Neural cell (in vitro differentiated cells): ENCODE measurements at regions not wholly inside any gene's neighbourhood (a gene's known extent, or its start where the extent isn't known, plus 50 kb on each side); places are given as distances from the start of the nearest gene placed in this dataset.

Experiments
- H2AFZ ChIP-seq: fragments of 200-600, 300-800 bp; sonication (generic), shearing (Covaris generic); 2 replicates; pipeline ENCODE4 v1.6.0; 2014; ENCODE audit warnings: low read depth, mild to moderate bottlenecking, antibody characterized with exemption, low read length, moderate library complexity
- H3F3A ChIP-seq: fragments of 200-600 bp; shearing (Covaris generic); 2 replicates; pipeline ENCODE4 v1.6.1; 2016; ENCODE audit warnings: mild to moderate bottlenecking, moderate library complexity, mixed read lengths, antibody characterized with exemption, low read length; ENCODE audit not compliant: insufficient read depth, poor library complexity, severe bottlenecking
- H3K27ac ChIP-seq: fragments of 200-600, 300-800 bp; sonication (generic), shearing (Covaris generic); 2 replicates; pipeline ENCODE4 v1.5.1; 2014; ENCODE audit warnings: mild to moderate bottlenecking, low read length, moderate library complexity
- H3K27me3 ChIP-seq: fragments of 300-800, 200-600 bp; sonication (generic), shearing (Covaris generic); 2 replicates; pipeline ENCODE4 v1.6.0; 2014; ENCODE audit warnings: mild to moderate bottlenecking, low read depth, low read length, moderate library complexity; ENCODE audit not compliant: insufficient read depth
- H3K36me3 ChIP-seq: fragments of 300-800, 200-600 bp; sonication (generic), shearing (Covaris generic); 2 replicates; pipeline ENCODE4 v1.5.1; 2014; ENCODE audit warnings: mild to moderate bottlenecking, antibody characterized with exemption, low read length, moderate library complexity; ENCODE audit not compliant: insufficient read depth
- H3K4me2 ChIP-seq: fragments of 300-800, 200-600 bp; sonication (generic), shearing (Covaris generic); 2 replicates; pipeline ENCODE4 v1.6.0; 2014; ENCODE audit warnings: mild to moderate bottlenecking, low read length
- H3K4me3 ChIP-seq: fragments of 300-800, 200-600 bp; sonication (generic), shearing (Covaris generic); 2 replicates; pipeline ENCODE4 v1.5.1; 2014; ENCODE audit warnings: mild to moderate bottlenecking, low read length, moderate library complexity
- H3K79me2 ChIP-seq: fragments of 200-600 bp; shearing (Covaris generic); replicated peaks from 2 replicates; pipeline ENCODE4 v1.6.0; 2014; ENCODE audit warnings: mild to moderate bottlenecking, low read length, moderate library complexity; ENCODE audit not compliant: insufficient read depth
- H3K9ac ChIP-seq: fragments of 300-800, 200-600 bp; sonication (generic), shearing (Covaris generic); 2 replicates; pipeline ENCODE4 v1.6.1; 2016; ENCODE audit warnings: mild to moderate bottlenecking, low read length, mixed read lengths
- H3K9me2 ChIP-seq: fragments of 200-600 bp; shearing (Covaris generic); 2 replicates; pipeline ENCODE4 v1.6.1; 2016; ENCODE audit warnings: mild to moderate bottlenecking, low read length, mixed read lengths; ENCODE audit not compliant: insufficient read depth
- H3K9me3 ChIP-seq: fragments of 200-600, 300-800 bp; sonication (generic), shearing (Covaris generic); 2 replicates; pipeline ENCODE4 v1.6.1; 2016; ENCODE audit warnings: mild to moderate bottlenecking, mixed run types, low read length, moderate library complexity, mixed read lengths
- H4K20me1 ChIP-seq: fragments of 200-600 bp; shearing (Covaris generic); 2 replicates; pipeline ENCODE4 v1.6.1; 2016; ENCODE audit warnings: mild to moderate bottlenecking, mixed run types; ENCODE audit not compliant: insufficient read depth
- EP300 ChIP-seq: fragments of 450-650 bp; conservative IDR thresholded peaks from 2 replicates; pipeline ENCODE4 v1.6.1; 2014; ENCODE audit warnings: antibody characterized with exemption, mild to moderate bottlenecking, moderate library complexity; ENCODE audit not compliant: poor library complexity, severe bottlenecking
- EZH2 ChIP-seq: fragments of 200-600, 300-800 bp; shearing (Covaris generic), sonication (generic); IDR thresholded peaks from 2 replicates; pipeline ENCODE4 v1.6.1; 2014; ENCODE audit warnings: antibody characterized with exemption, low read length, borderline replicate concordance, mild to moderate bottlenecking; ENCODE audit not compliant: insufficient read depth, poor library complexity, severe bottlenecking
- MXI1 ChIP-seq: fragments of 450-650 bp; conservative IDR thresholded peaks from 2 replicates; pipeline ENCODE4 v1.6.1; 2014; ENCODE audit warnings: antibody characterized with exemption, mild to moderate bottlenecking; ENCODE audit not compliant: poor library complexity, severe bottlenecking
- POLR2AphosphoS5 ChIP-seq: IDR thresholded peaks from 2 replicates; pipeline ENCODE4 v1.6.1; 2012
- RAD21 ChIP-seq: fragments of 450-650 bp; conservative IDR thresholded peaks from 2 replicates; pipeline ENCODE4 v1.6.1; 2014; ENCODE audit warnings: antibody characterized with exemption, mild to moderate bottlenecking, moderate library complexity
- SMC3 ChIP-seq: fragments of 450-650 bp; conservative IDR thresholded peaks from 2 replicates; pipeline ENCODE4 v1.6.1; 2014; ENCODE audit warnings: antibody characterized with exemption, mild to moderate bottlenecking, moderate library complexity; ENCODE audit not compliant: poor library complexity
- TAF1 ChIP-seq: IDR thresholded peaks from 2 replicates; pipeline ENCODE4 v1.6.1; 2012; ENCODE audit warnings: low read depth
- TF ChIP-seq, protein P1 (sequence below): IDR thresholded peaks from 2 replicates; pipeline ENCODE4 v1.6.1; 2012; ENCODE audit warnings: borderline replicate concordance
- TF ChIP-seq, protein P2 (sequence below): fragments of 450-650 bp; IDR thresholded peaks from 2 replicates; pipeline ENCODE4 v1.5.1; 2014; ENCODE audit warnings: antibody characterized with exemption, mild to moderate bottlenecking, moderate library complexity; ENCODE audit not compliant: poor library complexity, severe bottlenecking

DNA sequence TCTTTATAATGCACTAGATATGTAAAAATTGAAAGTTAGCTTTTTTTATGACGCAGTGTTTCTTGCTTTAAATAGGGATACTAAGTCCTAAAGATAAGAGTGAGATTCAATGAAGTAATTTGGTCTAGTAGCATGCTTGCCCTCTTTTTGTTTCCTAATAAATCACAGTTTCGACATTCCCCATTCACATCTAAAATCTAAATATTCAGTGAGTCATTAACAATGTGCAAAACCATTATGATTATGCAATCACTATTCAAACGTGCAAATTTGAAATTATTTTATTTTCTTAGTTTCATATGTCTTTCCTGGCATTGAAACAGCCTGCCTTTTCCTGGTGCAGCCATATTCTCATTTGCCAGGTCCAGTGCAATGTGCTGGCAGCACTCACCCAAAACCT is 1350.5 kb upstream of the PABPC4L start:
- Histone ChIP-seq H3K4me3 (no peak overlapping the region), H3K27ac (no peak overlapping the region), H3K36me3 (no peaks in the 10 kb centered on the region), H2AFZ (no peak overlapping the region), H3K27me3 (no peaks in the 10 kb centered on the region), H3K79me2 (no peaks in the 10 kb centered on the region), H3K9me3 (no peaks in the 10 kb centered on the region), H3F3A (no peaks in the 10 kb centered on the region), H4K20me1 (no peaks in the 10 kb centered on the region), H3K9ac (no peak overlapping the region), H3K9me2 (no peaks in the 10 kb centered on the region), H3K4me2 (no peak overlapping the region)
- TF ChIP-seq EZH2 = no peak
- TF ChIP-seq, protein P1, sequence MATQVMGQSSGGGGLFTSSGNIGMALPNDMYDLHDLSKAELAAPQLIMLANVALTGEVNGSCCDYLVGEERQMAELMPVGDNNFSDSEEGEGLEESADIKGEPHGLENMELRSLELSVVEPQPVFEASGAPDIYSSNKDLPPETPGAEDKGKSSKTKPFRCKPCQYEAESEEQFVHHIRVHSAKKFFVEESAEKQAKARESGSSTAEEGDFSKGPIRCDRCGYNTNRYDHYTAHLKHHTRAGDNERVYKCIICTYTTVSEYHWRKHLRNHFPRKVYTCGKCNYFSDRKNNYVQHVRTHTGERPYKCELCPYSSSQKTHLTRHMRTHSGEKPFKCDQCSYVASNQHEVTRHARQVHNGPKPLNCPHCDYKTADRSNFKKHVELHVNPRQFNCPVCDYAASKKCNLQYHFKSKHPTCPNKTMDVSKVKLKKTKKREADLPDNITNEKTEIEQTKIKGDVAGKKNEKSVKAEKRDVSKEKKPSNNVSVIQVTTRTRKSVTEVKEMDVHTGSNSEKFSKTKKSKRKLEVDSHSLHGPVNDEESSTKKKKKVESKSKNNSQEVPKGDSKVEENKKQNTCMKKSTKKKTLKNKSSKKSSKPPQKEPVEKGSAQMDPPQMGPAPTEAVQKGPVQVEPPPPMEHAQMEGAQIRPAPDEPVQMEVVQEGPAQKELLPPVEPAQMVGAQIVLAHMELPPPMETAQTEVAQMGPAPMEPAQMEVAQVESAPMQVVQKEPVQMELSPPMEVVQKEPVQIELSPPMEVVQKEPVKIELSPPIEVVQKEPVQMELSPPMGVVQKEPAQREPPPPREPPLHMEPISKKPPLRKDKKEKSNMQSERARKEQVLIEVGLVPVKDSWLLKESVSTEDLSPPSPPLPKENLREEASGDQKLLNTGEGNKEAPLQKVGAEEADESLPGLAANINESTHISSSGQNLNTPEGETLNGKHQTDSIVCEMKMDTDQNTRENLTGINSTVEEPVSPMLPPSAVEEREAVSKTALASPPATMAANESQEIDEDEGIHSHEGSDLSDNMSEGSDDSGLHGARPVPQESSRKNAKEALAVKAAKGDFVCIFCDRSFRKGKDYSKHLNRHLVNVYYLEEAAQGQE = no peak
- no peak for TF ChIP-seq MXI1

DNA sequence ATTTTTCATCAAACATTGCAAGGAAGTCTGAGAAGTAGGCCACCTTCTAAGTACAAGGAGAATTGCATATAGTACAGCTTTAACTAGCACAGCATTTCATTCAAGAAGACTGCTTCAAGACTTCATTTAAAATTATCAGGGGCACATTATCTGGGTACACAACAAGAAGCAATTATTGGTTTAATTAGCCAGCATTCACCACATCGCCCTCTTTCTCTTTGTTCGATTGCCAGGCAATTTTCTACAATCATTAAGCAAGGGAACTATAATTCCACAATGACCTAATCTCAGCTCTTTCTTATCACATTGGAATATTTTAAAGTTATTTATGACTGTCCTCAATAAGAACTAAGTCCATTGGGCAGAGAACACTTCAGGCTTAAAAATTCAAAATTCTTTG is 1347.1 kb upstream of the PABPC4L start:
- Histone ChIP-seq H3K79me2 (no peaks in the 10 kb centered on the region), H4K20me1 (no peaks in the 10 kb centered on the region), H3K4me2 (no peak overlapping the region), H3K9me2 (no peaks in the 10 kb centered on the region), H3K9me3 (no peaks in the 10 kb centered on the region), H3K4me3 (no peak overlapping the region), H3K9ac (no peak overlapping the region), H3K27ac (no peak overlapping the region), H3F3A (no peaks in the 10 kb centered on the region), H3K27me3 (no peaks in the 10 kb centered on the region), H2AFZ (no peak overlapping the region), H3K36me3 (no peaks in the 10 kb centered on the region)
- no peak for TF ChIP-seq POLR2AphosphoS5
- no peak for TF ChIP-seq SMC3
- TF ChIP-seq RAD21 = no peak
- no peak for TF ChIP-seq EZH2
- TF ChIP-seq, protein P2, sequence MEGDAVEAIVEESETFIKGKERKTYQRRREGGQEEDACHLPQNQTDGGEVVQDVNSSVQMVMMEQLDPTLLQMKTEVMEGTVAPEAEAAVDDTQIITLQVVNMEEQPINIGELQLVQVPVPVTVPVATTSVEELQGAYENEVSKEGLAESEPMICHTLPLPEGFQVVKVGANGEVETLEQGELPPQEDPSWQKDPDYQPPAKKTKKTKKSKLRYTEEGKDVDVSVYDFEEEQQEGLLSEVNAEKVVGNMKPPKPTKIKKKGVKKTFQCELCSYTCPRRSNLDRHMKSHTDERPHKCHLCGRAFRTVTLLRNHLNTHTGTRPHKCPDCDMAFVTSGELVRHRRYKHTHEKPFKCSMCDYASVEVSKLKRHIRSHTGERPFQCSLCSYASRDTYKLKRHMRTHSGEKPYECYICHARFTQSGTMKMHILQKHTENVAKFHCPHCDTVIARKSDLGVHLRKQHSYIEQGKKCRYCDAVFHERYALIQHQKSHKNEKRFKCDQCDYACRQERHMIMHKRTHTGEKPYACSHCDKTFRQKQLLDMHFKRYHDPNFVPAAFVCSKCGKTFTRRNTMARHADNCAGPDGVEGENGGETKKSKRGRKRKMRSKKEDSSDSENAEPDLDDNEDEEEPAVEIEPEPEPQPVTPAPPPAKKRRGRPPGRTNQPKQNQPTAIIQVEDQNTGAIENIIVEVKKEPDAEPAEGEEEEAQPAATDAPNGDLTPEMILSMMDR = no peak
- TF ChIP-seq, protein P1 = no peak
- no peak for TF ChIP-seq MXI1
- no peak for TF ChIP-seq TAF1
- TF ChIP-seq EP300 = no peak
